ENCODE measurements at regions not wholly inside any gene's neighbourhood (a gene's known extent, or its start where the extent isn't known, plus 50 kb on each side); places are given as distances from the start of the nearest gene placed in this dataset.

DNA sequence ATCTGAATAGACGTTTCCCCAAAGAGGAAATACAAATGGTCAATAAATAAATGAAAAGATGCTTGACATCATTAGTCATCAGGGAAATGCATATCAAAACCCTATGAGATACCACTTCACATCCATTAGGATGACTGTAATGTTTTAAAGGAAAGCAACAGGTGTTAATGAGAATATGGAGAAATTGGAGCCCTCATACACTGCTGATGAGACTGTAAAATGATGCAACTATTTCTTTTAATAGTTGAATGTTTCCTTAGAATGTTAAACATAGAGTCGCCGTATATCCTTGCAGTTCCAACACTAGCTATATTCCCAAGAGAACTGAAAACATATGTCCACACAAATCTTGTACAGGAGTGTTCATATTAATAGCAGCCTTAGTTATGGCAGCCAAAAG lies 133.2 kb downstream of the SLC38A4 start:
- TF ChIP-seq, protein P1, sequence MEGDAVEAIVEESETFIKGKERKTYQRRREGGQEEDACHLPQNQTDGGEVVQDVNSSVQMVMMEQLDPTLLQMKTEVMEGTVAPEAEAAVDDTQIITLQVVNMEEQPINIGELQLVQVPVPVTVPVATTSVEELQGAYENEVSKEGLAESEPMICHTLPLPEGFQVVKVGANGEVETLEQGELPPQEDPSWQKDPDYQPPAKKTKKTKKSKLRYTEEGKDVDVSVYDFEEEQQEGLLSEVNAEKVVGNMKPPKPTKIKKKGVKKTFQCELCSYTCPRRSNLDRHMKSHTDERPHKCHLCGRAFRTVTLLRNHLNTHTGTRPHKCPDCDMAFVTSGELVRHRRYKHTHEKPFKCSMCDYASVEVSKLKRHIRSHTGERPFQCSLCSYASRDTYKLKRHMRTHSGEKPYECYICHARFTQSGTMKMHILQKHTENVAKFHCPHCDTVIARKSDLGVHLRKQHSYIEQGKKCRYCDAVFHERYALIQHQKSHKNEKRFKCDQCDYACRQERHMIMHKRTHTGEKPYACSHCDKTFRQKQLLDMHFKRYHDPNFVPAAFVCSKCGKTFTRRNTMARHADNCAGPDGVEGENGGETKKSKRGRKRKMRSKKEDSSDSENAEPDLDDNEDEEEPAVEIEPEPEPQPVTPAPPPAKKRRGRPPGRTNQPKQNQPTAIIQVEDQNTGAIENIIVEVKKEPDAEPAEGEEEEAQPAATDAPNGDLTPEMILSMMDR (IDR thresholded peaks at IDR 0.05), result no peak
- no peak for TF ChIP-seq POLR2AphosphoS5 (IDR thresholded peaks at IDR 0.05; ENCODE audit: low read depth, low read length)
- TF ChIP-seq CHD2 (IDR thresholded peaks at IDR 0.05; ENCODE audit: low read length, partially characterized antibody), result no peak
- TF ChIP-seq MEF2A (IDR thresholded peaks at IDR 0.05; ENCODE audit: borderline replicate concordance, low read depth), result no peak
- no peak for TF ChIP-seq RAD21 (IDR thresholded peaks at IDR 0.05; ENCODE audit: low read length)
- TF ChIP-seq, protein P2, sequence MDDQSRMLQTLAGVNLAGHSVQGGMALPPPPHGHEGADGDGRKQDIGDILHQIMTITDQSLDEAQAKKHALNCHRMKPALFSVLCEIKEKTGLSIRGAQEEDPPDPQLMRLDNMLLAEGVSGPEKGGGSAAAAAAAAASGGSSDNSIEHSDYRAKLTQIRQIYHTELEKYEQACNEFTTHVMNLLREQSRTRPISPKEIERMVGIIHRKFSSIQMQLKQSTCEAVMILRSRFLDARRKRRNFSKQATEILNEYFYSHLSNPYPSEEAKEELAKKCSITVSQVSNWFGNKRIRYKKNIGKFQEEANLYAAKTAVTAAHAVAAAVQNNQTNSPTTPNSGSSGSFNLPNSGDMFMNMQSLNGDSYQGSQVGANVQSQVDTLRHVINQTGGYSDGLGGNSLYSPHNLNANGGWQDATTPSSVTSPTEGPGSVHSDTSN (IDR thresholded peaks at IDR 0.05), result no peak
- TF ChIP-seq GABPA (IDR thresholded peaks at IDR 0.05; ENCODE audit: low read depth), result no peak
- no peak for TF ChIP-seq EP300 (IDR thresholded peaks at IDR 0.05; ENCODE audit: borderline replicate concordance in 1 of 2, low read depth in 1 of 2, low read length in 1 of 2)
